GM19397 (cell line): ENCODE measurements at regions not wholly inside any gene's neighbourhood (a gene's known extent, or its start where the extent isn't known, plus 50 kb on each side); places are given as distances from the start of the nearest gene placed in this dataset.

ENCODE experiments used
- ATAC-seq: cut with Tn5 transposase; IDR thresholded peaks from one replicate; pipeline ENCODE4 v1.9.1; 2021; ENCODE audit warnings: mild to moderate bottlenecking, moderate library complexity; ENCODE audit not compliant: unreplicated experiment

- ATAC-seq: no peak
Observed at GRCh38 chr11:110986016-110986415, 259.5 kb upstream of the POU2AF2 start.

- no peak for ATAC-seq
Observed at GRCh38 chr11:110985547-110985946, 260.0 kb upstream of the POU2AF2 start.

- ATAC-seq: no peak
Observed at GRCh38 chr11:110984693-110985092, 260.8 kb upstream of the POU2AF2 start.

- no peak for ATAC-seq
Observed at GRCh38 chr11:110984147-110984546, 261.4 kb upstream of the POU2AF2 start.

- ATAC-seq: no peak
Observed at GRCh38 chr11:110982214-110982613, 263.3 kb upstream of the POU2AF2 start.

- no peak for ATAC-seq
Observed at GRCh38 chr11:110979696-110980095, 265.8 kb upstream of the POU2AF2 start.

GRCh38 chr11:110977661-110978060 lies 265.4 kb upstream of the ARHGAP20 start:
- ATAC-seq: no peak

- ATAC-seq: no peak
Observed at GRCh38 chr11:110974731-110975130, 262.5 kb upstream of the ARHGAP20 start.

- ATAC-seq: no peak
Observed at GRCh38 chr11:110973401-110973980, 261.3 kb upstream of the ARHGAP20 start.

GRCh38 chr11:110972640-110973039 lies 260.4 kb upstream of the ARHGAP20 start:
- no peak for ATAC-seq

- no peak for ATAC-seq
Observed at GRCh38 chr11:110972106-110972505, 259.9 kb upstream of the ARHGAP20 start.

- no peak for ATAC-seq
Observed at GRCh38 chr11:110971140-110971539, 258.9 kb upstream of the ARHGAP20 start.

GRCh38 chr11:110968348-110969062 lies 256.3 kb upstream of the ARHGAP20 start:
- ATAC-seq: no peak

- no peak for ATAC-seq
Observed at GRCh38 chr11:110966131-110966530, 253.9 kb upstream of the ARHGAP20 start.

- ATAC-seq: no peak
Observed at GRCh38 chr11:110962921-110963320, 250.7 kb upstream of the ARHGAP20 start.

GRCh38 chr11:110960167-110960566 lies 247.9 kb upstream of the ARHGAP20 start:
- ATAC-seq: no peak

GRCh38 chr11:110958216-110958615 lies 246.0 kb upstream of the ARHGAP20 start:
- no peak for ATAC-seq

GRCh38 chr11:110955776-110956175 lies 243.5 kb upstream of the ARHGAP20 start:
- no peak for ATAC-seq

GRCh38 chr11:110951950-110952503 lies 239.8 kb upstream of the ARHGAP20 start:
- no peak for ATAC-seq

- no peak for ATAC-seq
Observed at GRCh38 chr11:110951037-110951949, 239.1 kb upstream of the ARHGAP20 start.

GRCh38 chr11:110948112-110948511 lies 235.9 kb upstream of the ARHGAP20 start:
- no peak for ATAC-seq
